ENCODE measurements at regions not wholly inside any gene's neighbourhood (a gene's known extent, or its start where the extent isn't known, plus 50 kb on each side); places are given as distances from the start of the nearest gene placed in this dataset.

- no peak for TF ChIP-seq CTCF (IDR thresholded peaks at IDR 0.05; ENCODE audit: low read length, missing control alignments)
- no peak for DNase-seq (ENCODE audit: low read depth)
- H3K4me3 ChIP-seq (replicated peaks; ENCODE audit: low read depth, low read length), result no peak overlapping the region
Observed at GRCh38 chr2:4454907-4455306, 751.5 kb downstream of the DCDC2C start.

- no peak overlapping the region for H3K4me3 ChIP-seq (replicated peaks; ENCODE audit: low read depth, low read length)
- TF ChIP-seq CTCF (IDR thresholded peaks at IDR 0.05; ENCODE audit: low read length, missing control alignments), result no peak
- DNase-seq (ENCODE audit: low read depth), result no peak
Observed at GRCh38 chr2:4455486-4456155, 752.2 kb downstream of the DCDC2C start.

GRCh38 chr2:4464634-4465266 is 761.4 kb downstream of the DCDC2C start:
- DNase-seq (ENCODE audit: low read depth), result no peak
- H3K4me3 ChIP-seq (replicated peaks; ENCODE audit: low read depth, low read length), result no peak overlapping the region
- TF ChIP-seq CTCF (IDR thresholded peaks at IDR 0.05; ENCODE audit: low read length, missing control alignments), result no peak

- TF ChIP-seq CTCF (IDR thresholded peaks at IDR 0.05; ENCODE audit: low read length, missing control alignments), result no peak
- DNase-seq (ENCODE audit: low read depth), result no peak
- no peak overlapping the region for H3K4me3 ChIP-seq (replicated peaks; ENCODE audit: low read depth, low read length)
Observed at GRCh38 chr2:4465671-4466070, 762.3 kb downstream of the DCDC2C start.

GRCh38 chr2:4475618-4476017 is 772.2 kb downstream of the DCDC2C start:
- TF ChIP-seq CTCF (IDR thresholded peaks at IDR 0.05; ENCODE audit: low read length, missing control alignments), result no peak
- no peak for DNase-seq (ENCODE audit: low read depth)
- no peak overlapping the region for H3K4me3 ChIP-seq (replicated peaks; ENCODE audit: low read depth, low read length)

- H3K4me3 ChIP-seq (replicated peaks; ENCODE audit: low read depth, low read length), result no peak overlapping the region
- DNase-seq (ENCODE audit: low read depth), result no peak
- TF ChIP-seq CTCF (IDR thresholded peaks at IDR 0.05; ENCODE audit: low read length, missing control alignments), result no peak
Observed at GRCh38 chr2:4483050-4483449, 779.7 kb downstream of the DCDC2C start.

GRCh38 chr2:4486971-4487370 is 783.6 kb downstream of the DCDC2C start:
- no peak for DNase-seq (ENCODE audit: low read depth)
- no peak overlapping the region for H3K4me3 ChIP-seq (replicated peaks; ENCODE audit: low read depth, low read length)
- TF ChIP-seq CTCF (IDR thresholded peaks at IDR 0.05; ENCODE audit: low read length, missing control alignments), result no peak

All from fibroblast of pulmonary artery (primary cell).